Progenitor cell of endocrine pancreas (in vitro differentiated cells): ENCODE measurements at regions not wholly inside any gene's neighbourhood (a gene's known extent, or its start where the extent isn't known, plus 50 kb on each side); places are given as distances from the start of the nearest gene placed in this dataset.

Experiments
- DNase-seq: peaks from one replicate; pipeline ENCODE4 v3.0.0; 2021; ENCODE audit warnings: low spot score; ENCODE audit not compliant: unreplicated experiment
- H3K27ac Mint-ChIP-seq: 2 replicates; pipeline ENCODE4 v1.8.0; 2021; ENCODE audit warnings: mild to moderate bottlenecking, moderate library complexity, mixed read lengths
- H3K27me3 Mint-ChIP-seq: 2 replicates; pipeline ENCODE4 v1.8.0; 2021; ENCODE audit warnings: mixed read lengths
- H3K36me3 Mint-ChIP-seq: 2 replicates; pipeline ENCODE4 v1.8.0; 2022; ENCODE audit warnings: mixed read lengths; ENCODE audit not compliant: insufficient read depth
- H3K4me1 Mint-ChIP-seq: 2 replicates; pipeline ENCODE4 v1.8.0; 2021; ENCODE audit warnings: low read depth, mixed read lengths
- H3K4me3 Mint-ChIP-seq: 2 replicates; pipeline ENCODE4 v1.8.0; 2021; ENCODE audit warnings: low read depth, mild to moderate bottlenecking, moderate library complexity, mixed read lengths
- H3K9me3 Mint-ChIP-seq: 2 replicates; pipeline ENCODE4 v1.8.0; 2021; ENCODE audit warnings: low read depth, mixed read lengths
- TF ChIP-seq, protein P1 (sequence below): fragments of 200-600 bp; sonication (generic); IDR thresholded peaks from one replicate; pipeline ENCODE4 v1.5.0; 2021; ENCODE audit warnings: antibody characterized with exemption, mild to moderate bottlenecking; ENCODE audit not compliant: unreplicated experiment

DNA sequence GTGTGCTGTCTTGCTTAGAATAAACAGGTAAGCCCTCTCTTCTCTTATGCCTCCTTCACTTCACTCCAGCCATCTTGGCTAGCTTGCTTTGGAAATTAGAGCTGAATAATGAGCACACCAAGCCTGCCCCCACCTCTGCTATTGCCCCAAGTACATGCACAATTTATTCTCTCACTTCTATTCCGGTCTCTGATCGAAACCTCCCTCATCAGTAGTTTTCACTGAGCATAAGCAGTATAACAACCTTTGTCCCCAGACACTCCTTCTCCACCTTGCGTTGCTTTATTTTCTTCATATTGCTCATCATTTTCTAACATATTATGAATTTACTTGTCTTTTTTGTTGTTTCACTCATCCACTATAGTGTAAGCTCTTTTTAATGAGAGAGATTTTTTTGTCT, 253.4 kb downstream of the GXYLT1 start:
- no peak for DNase-seq

DNA sequence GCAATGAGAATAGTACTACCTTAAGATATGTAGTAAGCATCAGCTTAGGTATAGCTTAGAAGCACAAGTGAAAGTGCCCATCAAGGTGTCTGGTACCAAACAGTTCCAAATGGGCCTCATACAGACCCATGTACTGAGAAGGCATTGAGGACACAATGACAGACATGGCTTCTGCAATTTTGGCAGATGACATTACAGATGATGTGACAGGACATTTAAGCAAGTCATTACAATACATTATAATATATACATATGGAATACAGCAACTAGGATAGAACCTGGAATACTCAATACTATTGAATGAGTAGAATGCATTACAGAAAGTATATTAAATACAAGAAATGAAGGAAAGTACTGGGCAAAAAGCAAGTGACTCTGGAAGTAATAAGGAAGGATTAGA, 256.4 kb downstream of the GXYLT1 start:
- Mint-ChIP-seq H3K4me1 (no peaks in the 10 kb centered on the region), H3K4me3 (no peak overlapping the region), H3K9me3 (no peaks in the 10 kb centered on the region), H3K27me3 (no peaks in the 10 kb centered on the region), H3K36me3 (no peaks in the 10 kb centered on the region), H3K27ac (no peak overlapping the region)
- DNase-seq, result no peak
- TF ChIP-seq, protein P1, sequence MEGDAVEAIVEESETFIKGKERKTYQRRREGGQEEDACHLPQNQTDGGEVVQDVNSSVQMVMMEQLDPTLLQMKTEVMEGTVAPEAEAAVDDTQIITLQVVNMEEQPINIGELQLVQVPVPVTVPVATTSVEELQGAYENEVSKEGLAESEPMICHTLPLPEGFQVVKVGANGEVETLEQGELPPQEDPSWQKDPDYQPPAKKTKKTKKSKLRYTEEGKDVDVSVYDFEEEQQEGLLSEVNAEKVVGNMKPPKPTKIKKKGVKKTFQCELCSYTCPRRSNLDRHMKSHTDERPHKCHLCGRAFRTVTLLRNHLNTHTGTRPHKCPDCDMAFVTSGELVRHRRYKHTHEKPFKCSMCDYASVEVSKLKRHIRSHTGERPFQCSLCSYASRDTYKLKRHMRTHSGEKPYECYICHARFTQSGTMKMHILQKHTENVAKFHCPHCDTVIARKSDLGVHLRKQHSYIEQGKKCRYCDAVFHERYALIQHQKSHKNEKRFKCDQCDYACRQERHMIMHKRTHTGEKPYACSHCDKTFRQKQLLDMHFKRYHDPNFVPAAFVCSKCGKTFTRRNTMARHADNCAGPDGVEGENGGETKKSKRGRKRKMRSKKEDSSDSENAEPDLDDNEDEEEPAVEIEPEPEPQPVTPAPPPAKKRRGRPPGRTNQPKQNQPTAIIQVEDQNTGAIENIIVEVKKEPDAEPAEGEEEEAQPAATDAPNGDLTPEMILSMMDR, result no peak

More for the DNA sequence above, 253.4 kb downstream of the GXYLT1 start:
- Mint-ChIP-seq H3K36me3 (no peaks in the 10 kb centered on the region), H3K9me3 (no peaks in the 10 kb centered on the region), H3K4me3 (no peak overlapping the region), H3K27ac (no peak overlapping the region), H3K4me1 (no peaks in the 10 kb centered on the region), H3K27me3 (no peaks in the 10 kb centered on the region)
- TF ChIP-seq, protein P1, result no peak

DNA sequence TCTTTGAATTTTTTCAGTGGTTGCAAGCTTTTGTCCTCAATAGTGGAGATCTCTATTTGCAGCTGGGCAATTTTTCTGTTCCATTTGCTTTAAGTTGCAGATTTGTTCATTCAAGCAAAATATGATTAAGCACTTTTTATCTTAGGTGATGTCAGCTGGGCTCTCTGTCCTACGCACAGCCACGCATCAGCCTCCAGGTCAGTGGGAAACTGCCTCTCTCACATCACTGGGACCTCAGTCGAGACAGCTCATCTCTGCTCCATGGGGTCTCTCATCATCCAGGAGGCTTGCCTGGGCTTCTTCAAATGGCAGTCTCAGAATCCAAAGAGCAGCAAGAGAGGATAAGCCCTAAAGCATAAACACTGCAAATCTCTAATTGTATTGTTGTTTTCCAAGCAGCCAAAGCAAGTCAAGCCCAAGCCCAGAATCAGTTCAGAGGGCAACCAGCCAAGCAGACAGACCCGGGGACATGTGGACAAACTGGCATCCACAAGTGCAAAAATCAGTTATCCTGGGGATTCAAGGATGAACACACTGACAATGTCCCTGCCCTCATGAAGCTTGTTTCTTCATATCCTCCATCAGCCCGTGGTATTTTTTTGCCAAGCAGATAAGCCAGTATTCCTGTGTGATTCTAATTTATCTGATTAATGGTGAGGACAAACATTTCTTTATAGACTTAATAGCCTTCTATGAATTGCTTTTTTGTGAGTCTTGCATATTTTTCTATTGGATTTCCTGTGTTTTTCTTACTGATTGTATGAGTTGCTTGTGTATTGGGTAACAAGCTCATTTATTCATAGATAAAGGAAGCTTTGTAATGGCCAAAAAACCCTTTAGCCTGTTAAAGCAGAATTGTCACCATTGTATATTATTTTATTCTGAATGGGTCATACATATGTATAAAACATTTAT, 262.5 kb downstream of the GXYLT1 start:
- H3K9me3 Mint-ChIP-seq, result no peaks in the 10 kb centered on the region
- no peaks in the 10 kb centered on the region for H3K4me1 Mint-ChIP-seq
- H3K27ac Mint-ChIP-seq, result no peak overlapping the region
- TF ChIP-seq, protein P1, result no peak
- H3K36me3 Mint-ChIP-seq, result no peaks in the 10 kb centered on the region
- H3K4me3 Mint-ChIP-seq, result no peak overlapping the region
- no peak for DNase-seq
- H3K27me3 Mint-ChIP-seq, result no peaks in the 10 kb centered on the region

DNA sequence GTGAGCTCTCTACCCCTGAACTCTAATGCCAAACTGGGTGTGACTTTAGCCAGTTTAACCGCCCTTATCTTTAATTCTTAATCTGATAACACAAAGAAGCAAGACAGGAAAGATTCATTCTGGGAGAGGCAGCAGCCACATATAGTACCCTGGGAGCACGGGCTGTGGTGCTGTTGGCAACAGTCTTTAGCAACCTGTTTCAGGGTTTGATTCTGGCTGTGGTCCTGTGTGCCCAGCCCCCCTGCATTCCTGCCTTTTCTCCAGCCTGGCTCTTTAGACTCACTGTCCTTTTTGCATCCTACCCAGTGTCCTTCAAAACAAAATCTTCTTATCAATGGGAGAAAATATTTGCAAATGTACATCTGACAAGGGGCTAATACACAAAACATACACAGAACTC, 275.2 kb downstream of the GXYLT1 start:
- peaks cover 29% of the 10 kb centered on the region for H3K9me3 Mint-ChIP-seq
- TF ChIP-seq, protein P1, result no peak
- H3K4me3 Mint-ChIP-seq, result no peak overlapping the region
- peaks cover 3% of the 10 kb centered on the region for H3K36me3 Mint-ChIP-seq
- no peak for DNase-seq
- H3K4me1 Mint-ChIP-seq, result no peaks in the 10 kb centered on the region
- H3K27me3 Mint-ChIP-seq, result no peaks in the 10 kb centered on the region
- H3K27ac Mint-ChIP-seq, result no peak overlapping the region

DNA sequence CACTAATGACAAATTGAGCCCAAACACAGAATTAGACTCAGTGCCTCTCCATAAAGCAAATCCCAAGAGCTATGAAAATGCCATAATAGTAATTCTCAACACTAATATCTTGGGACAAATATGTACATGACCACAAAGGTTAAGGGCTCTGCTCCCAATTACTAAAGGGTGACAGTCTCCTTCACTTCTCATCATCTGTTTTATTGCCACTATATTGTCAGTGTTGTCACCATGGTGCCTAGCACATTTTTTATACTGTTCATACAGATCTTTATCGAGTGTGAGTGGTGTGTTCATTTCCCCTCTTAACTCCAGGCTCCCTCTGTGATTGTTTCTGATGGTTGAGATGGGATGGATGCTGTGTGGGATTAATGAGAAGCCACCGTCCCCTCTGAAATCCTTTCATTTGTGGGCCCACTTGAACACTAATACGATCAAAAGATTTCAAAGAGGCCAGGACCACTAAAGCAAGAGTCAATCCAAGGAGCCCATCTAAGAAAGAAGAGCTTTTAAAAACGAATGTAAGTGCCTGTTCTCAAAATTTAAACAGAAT, 277.7 kb downstream of the GXYLT1 start:
- Mint-ChIP-seq H3K9me3 (peaks cover 14% of the 10 kb centered on the region), H3K4me1 (no peaks in the 10 kb centered on the region), H3K27ac (no peak overlapping the region), H3K4me3 (no peak overlapping the region), H3K27me3 (no peaks in the 10 kb centered on the region), H3K36me3 (peaks cover 1% of the 10 kb centered on the region)
- TF ChIP-seq, protein P1, result no peak
- DNase-seq, result no peak
